ENCODE measurements at regions not wholly inside any gene's neighbourhood (a gene's known extent, or its start where the extent isn't known, plus 50 kb on each side); places are given as distances from the start of the nearest gene placed in this dataset.
"Not testable (repeated sequence)": the region's sequence is repeated elsewhere in the genome, so short reads cannot be mapped to it uniquely, and the experiment has no call there.

DNA sequence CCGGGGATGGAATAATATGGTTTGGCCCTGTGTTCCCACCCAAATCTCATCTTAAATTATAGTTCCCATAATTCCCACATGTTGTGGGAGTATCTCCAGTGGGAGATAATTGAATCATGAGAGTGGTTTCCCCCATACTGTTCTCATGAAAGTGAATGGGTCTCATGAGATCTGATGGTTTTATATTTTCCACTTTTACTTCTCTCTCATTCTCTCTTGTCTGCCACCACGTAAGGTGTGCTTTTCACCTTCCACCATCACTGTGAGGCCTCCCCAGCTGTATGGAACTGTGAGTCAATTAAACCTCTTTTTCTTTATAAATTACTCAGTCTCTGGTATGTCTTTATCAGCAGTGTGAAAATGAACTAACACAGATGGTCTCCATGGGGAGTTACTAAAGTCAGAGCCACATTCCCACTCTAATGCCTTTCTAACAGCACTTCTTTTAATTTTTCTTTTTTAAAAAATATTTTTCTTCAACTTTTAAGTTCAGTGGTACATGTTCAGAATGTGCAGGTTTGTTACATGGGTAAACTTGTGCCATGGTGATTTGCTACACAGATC lies 306.6 kb downstream of the DTHD1 start:
- peaks cover 12% of the 10 kb centered on the region for H3K9me3 Mint-ChIP-seq
- CTCF ChIA-PET, result no interaction called here

DNA sequence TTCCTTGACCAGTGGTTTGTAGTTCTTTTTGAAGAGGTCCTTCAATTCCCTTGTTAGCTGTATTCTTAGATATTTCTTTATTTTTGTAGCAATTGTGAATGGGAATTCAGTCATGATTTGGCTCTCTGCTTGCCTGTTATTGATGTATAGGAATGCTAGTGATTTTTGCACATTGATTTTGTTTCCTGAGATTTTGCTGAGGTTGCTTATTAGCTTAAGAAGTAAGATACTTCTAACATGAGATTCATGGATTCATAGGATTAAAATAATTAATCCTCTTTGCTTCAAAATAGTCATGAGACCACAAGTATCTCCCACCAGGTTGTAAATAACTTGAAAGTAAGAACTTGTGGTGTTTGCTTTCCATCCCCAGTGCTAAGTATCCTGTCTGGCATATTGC lies 308.9 kb downstream of the DTHD1 start:
- Mint-ChIP-seq H3K36me3 (ENCODE audit: low read depth) (no peaks in the 10 kb centered on the region), H3K27me3 (no peaks in the 10 kb centered on the region), H3K4me1 (no peaks in the 10 kb centered on the region), H3K4me3 (no peak overlapping the region), H3K27ac (no peak overlapping the region), H3K9me3 (peaks cover 12% of the 10 kb centered on the region)
- POLR2A ChIA-PET, result no interaction called here
- CTCF ChIA-PET, result no interaction called here
- DNase-seq, result no peak
- TF ChIP-seq, protein P1, sequence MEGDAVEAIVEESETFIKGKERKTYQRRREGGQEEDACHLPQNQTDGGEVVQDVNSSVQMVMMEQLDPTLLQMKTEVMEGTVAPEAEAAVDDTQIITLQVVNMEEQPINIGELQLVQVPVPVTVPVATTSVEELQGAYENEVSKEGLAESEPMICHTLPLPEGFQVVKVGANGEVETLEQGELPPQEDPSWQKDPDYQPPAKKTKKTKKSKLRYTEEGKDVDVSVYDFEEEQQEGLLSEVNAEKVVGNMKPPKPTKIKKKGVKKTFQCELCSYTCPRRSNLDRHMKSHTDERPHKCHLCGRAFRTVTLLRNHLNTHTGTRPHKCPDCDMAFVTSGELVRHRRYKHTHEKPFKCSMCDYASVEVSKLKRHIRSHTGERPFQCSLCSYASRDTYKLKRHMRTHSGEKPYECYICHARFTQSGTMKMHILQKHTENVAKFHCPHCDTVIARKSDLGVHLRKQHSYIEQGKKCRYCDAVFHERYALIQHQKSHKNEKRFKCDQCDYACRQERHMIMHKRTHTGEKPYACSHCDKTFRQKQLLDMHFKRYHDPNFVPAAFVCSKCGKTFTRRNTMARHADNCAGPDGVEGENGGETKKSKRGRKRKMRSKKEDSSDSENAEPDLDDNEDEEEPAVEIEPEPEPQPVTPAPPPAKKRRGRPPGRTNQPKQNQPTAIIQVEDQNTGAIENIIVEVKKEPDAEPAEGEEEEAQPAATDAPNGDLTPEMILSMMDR (IDR thresholded peaks at IDR 0.05), result no peak
- intact Hi-C loops (cut with micrococcal nuclease), result no loop called here
- no peak for ATAC-seq (ENCODE audit: low read depth)

More for the DNA sequence above, 306.6 kb downstream of the DTHD1 start:
- H3K27ac Mint-ChIP-seq, result no peak overlapping the region
- POLR2A ChIA-PET, result no interaction called here
- H3K4me3 Mint-ChIP-seq, result no peak overlapping the region
- TF ChIP-seq, protein P1 (IDR thresholded peaks at IDR 0.05), result no peak
- no peaks in the 10 kb centered on the region for H3K4me1 Mint-ChIP-seq
- H3K36me3 Mint-ChIP-seq (ENCODE audit: low read depth), result no peaks in the 10 kb centered on the region
- no peaks in the 10 kb centered on the region for H3K27me3 Mint-ChIP-seq
- intact Hi-C loops (cut with micrococcal nuclease), result no loop called here
- DNase-seq (no peak), ATAC-seq (ENCODE audit: low read depth) (no peak)

DNA sequence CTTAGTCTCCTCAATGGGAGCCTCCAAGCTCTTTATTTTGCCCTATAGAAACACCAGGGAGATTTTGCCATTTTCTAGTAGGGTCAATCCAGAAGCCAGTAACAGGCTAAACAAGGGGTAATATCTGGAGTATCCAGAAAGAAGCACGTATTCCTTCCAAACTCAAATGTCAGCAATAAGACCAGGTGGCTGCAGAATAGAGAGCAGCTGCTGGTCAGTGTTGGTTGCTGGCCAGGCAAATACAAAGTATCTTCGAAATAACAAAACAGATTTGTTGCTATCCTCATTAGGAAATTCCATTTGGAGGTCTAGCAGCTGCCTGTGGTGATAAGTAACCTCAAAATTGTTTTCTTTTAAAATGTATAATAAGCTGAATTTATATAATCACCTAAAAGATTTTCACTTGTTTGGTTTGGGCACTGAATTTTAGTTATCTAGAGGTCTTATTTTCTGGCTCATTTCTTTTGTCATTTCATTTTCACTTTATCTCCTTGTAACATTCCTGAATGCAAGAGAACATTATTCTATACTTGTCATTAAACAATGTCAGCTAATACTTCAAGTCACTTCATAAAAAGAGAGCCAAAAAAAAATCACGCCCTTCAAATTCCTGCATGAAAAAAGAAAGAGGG lies 320.6 kb downstream of the DTHD1 start:
- no peaks in the 10 kb centered on the region for H3K9me3 Mint-ChIP-seq
- TF ChIP-seq, protein P1 (IDR thresholded peaks at IDR 0.05), result no peak
- H3K4me1 Mint-ChIP-seq, result no peaks in the 10 kb centered on the region
- H3K27me3 Mint-ChIP-seq, result no peaks in the 10 kb centered on the region
- ChIA-PET CTCF (no interaction called here), POLR2A (no interaction called here)
- H3K27ac Mint-ChIP-seq, result no peak overlapping the region
- intact Hi-C loops (cut with micrococcal nuclease), result no loop called here
- no peak overlapping the region for H3K4me3 Mint-ChIP-seq
- DNase-seq, result no peak
- ATAC-seq (ENCODE audit: low read depth), result no peak
- no peaks in the 10 kb centered on the region for H3K36me3 Mint-ChIP-seq (ENCODE audit: low read depth)

DNA sequence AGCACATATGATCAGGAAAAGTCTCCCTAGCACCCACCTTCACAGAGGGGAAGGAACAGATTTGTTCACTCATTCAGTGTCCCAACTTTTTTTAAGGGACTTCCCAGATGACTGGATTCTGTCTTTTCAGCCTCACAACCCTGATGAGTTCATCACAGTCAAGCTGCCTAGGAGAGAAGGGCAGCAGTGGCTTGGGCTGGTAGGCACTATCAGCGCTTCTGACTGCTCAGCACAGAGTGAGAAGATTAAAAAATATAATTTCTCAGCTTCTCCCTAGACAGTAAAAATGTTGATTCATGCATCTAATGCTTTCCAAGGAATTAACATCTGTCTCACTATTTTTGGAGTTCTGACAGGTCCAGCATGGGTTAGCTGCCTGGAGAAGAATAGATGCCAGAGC lies 328.2 kb downstream of the DTHD1 start:
- DNase-seq, result no peak
- intact Hi-C loops (cut with micrococcal nuclease), result no loop called here

DNA sequence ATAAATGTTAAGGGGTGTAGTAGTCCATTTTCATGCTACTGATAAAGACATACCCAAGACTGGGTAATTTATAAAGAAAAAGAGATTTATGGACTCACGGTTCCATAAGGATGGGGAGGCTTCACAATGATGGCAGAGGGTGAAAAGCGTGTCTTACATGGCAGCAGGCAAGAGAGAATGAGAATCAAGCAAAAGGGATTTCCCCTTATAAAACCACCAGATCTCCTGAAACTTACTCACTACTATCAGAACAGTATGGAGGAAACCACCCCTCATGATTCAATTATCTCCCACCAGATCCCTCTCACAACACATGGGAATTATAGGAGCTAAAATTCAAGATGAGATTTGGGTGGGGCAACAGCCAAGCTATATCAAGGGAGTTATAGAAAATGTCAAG lies 329.2 kb downstream of the DTHD1 start:
- H3K36me3 Mint-ChIP-seq (ENCODE audit: low read depth), result no peaks in the 10 kb centered on the region
- H3K4me3 Mint-ChIP-seq, result no peak overlapping the region
- no peak for DNase-seq
- ATAC-seq (ENCODE audit: low read depth), result no peak
- TF ChIP-seq, protein P1 (IDR thresholded peaks at IDR 0.05), result no peak
- H3K4me1 Mint-ChIP-seq, result no peaks in the 10 kb centered on the region
- no peaks in the 10 kb centered on the region for H3K27me3 Mint-ChIP-seq
- peaks cover 20% of the 10 kb centered on the region for H3K9me3 Mint-ChIP-seq
- intact Hi-C loops (cut with micrococcal nuclease), result no loop called here
- ChIA-PET POLR2A (no interaction called here), CTCF (no interaction called here)
- no peak overlapping the region for H3K27ac Mint-ChIP-seq

More for the DNA sequence above, 328.2 kb downstream of the DTHD1 start:
- ChIA-PET CTCF (no interaction called here), POLR2A (no interaction called here)
- TF ChIP-seq, protein P1 (IDR thresholded peaks at IDR 0.05), result no peak
- H3K27me3 Mint-ChIP-seq, result no peaks in the 10 kb centered on the region
- H3K4me1 Mint-ChIP-seq, result no peaks in the 10 kb centered on the region
- ATAC-seq (ENCODE audit: low read depth), result no peak
- H3K4me3 Mint-ChIP-seq, result no peak overlapping the region
- no peaks in the 10 kb centered on the region for H3K36me3 Mint-ChIP-seq (ENCODE audit: low read depth)
- no peak overlapping the region for H3K27ac Mint-ChIP-seq
- peaks cover 20% of the 10 kb centered on the region for H3K9me3 Mint-ChIP-seq

DNA sequence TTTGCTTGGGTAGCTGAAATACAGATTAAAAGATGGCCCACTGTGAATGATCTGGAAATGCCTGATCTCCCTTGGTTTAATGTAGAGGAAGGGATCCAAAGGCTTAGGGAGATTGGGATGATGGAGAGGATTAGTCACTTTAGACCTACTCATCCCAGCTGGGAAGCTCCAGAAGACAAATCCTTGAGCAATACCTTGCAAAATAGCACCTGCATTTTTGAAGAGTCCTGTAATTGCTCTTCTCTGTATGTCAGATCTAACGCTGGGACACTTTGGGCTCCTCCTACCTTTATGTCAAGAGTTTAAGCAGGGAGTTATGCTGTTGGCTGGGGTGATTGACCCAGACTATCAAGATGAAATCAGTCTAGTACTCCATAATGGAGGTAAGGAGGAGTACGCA lies 331.7 kb downstream of the DTHD1 start:
- POLR2A ChIA-PET, H3K27ac Mint-ChIP-seq: not testable (repeated sequence)

More for the DNA sequence above, 331.7 kb downstream of the DTHD1 start:
- H3K4me1 Mint-ChIP-seq; H3K27me3 Mint-ChIP-seq; CTCF ChIA-PET; H3K36me3 Mint-ChIP-seq (ENCODE audit: low read depth); ATAC-seq (ENCODE audit: low read depth); DNase-seq; intact Hi-C loops (cut with micrococcal nuclease); H3K4me3 Mint-ChIP-seq: not testable (repeated sequence)
- H3K9me3 Mint-ChIP-seq, result peaks cover 20% of the 10 kb centered on the region

Data from activated B cell treated with CpG ODN at 0.5 μM for 24 hours (primary cell).